ENCODE measurements at regions not wholly inside any gene's neighbourhood (a gene's known extent, or its start where the extent isn't known, plus 50 kb on each side); places are given as distances from the start of the nearest gene placed in this dataset.

DNA sequence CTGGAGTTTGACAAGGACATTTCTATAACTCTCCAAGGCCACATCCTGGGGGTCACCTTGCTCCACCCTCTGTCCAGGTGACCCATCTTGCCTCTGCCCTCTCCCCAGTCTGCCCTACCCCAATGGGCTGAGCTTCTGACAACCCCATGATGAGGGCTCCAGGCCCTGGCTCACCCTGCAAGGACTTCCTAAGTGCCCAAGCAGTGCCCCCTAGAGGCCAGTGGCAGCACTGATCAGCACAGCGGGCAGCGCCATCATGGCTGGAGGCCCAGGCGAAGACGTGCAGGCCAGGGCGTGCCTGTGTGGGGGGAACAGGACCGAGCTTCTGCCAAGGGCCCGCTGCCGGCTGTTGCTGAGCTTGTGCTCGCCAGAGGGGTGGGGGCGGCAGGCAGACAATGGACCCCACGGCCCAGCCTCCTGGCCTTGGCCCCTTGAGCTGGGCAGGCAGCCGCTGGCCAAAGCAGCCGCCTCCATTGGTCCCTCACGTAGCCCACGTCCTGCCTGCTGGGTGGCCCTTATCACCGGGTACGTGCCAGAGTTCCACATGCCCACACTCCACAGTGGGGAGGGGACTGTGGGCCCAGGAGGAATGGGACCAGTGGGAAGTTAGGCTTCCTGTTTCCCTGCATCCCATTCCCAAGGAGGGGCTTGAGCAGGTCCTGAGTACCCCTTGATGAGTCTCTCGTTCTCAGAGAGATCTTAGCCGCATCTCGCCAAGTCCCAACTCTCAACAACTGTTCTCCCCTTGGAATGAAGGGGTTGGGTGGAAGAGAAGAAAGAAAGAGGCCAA lies 64.3 kb downstream of the MRPL14 start:
- DNase-seq (ENCODE audit: low read depth in 2 of 2, low spot score in 1 of 2): no peak

- no peak for DNase-seq (ENCODE audit: low read depth in 2 of 2, low spot score in 1 of 2)
These were observed 65.0 kb downstream of the MRPL14 start for GRCh38 chr6:44062105-44062770.

DNA sequence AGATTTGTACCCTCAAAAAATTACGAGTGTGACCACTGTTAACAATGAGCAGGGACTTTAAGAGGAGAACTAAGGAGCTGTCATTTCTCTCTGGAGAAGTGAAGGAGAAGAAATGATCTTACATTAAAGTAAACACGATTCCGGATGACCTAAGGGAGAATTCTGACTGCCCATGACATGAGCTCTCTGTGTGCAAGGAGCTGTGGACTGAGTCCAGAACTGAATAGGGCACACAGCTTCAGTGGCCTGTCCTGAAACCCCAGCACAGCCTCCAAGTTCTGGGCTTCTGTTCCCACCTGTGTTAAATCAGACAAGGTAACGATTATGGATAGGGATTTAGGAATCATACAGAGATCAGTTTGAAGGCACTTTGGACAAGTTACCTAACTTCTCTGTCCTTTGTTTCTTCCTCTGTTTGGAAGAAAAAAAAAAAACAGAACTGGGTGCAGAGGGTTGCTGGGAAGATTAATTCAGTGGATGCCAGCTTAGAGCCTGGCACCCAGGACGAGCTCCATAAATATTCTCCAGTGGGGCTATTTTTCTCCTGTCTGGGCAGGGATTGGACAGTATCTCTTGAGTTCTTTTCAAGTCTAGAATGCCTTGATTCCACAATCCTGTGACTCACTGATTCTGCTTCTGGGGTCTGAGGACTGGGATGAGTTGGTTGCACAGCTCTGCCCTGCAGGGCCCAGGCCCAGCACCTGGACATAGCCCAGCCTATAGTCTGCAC lies 65.7 kb downstream of the MRPL14 start:
- DNase-seq (ENCODE audit: low read depth in 2 of 2, low spot score in 1 of 2): no peak

DNA sequence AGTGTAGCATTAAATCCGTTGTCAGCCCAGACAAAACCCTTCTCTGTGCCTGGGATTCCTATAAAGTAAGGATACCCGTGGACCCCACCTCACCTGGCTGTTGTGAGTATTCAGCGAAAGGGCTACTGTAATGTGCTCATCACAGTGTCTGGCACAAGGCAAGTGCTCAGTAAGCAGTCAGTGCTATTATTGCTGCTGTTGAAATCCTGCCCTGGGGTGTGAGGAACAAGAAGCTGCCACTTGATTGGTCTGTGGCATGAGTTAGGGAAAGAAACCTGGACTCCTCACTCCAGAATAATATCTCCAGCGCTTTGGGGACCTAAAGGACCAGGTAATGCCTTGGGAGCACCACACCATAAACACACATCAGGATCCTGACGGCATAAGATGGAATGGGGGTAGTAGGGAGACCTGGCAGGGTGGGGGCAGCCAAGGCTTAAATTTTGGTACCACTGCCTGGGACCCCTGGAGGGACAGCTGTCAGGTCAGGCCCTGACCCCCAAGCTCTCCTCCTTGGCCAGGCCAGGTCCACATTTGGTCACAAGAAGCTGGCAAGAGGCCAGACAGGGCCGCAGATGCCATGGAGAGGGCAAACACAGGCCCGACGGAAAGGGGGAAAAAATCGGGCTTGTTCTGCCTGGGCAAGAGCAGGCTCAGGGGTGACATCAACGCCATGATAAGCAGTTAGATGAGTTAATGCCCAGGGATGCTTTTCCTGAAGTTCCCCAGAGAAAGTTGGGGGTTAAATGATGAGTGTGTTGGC lies 66.5 kb downstream of the MRPL14 start:
- DNase-seq (ENCODE audit: low read depth in 2 of 2, low spot score in 1 of 2): no peak

- no peak for DNase-seq (ENCODE audit: low read depth in 2 of 2, low spot score in 1 of 2)
These were observed 67.6 kb downstream of the MRPL14 start for GRCh38 chr6:44059359-44060346.

GRCh38 chr6:44058617-44059358 lies 68.5 kb downstream of the MRPL14 start:
- DNase-seq (ENCODE audit: low read depth in 2 of 2, low spot score in 1 of 2): no peak

DNA sequence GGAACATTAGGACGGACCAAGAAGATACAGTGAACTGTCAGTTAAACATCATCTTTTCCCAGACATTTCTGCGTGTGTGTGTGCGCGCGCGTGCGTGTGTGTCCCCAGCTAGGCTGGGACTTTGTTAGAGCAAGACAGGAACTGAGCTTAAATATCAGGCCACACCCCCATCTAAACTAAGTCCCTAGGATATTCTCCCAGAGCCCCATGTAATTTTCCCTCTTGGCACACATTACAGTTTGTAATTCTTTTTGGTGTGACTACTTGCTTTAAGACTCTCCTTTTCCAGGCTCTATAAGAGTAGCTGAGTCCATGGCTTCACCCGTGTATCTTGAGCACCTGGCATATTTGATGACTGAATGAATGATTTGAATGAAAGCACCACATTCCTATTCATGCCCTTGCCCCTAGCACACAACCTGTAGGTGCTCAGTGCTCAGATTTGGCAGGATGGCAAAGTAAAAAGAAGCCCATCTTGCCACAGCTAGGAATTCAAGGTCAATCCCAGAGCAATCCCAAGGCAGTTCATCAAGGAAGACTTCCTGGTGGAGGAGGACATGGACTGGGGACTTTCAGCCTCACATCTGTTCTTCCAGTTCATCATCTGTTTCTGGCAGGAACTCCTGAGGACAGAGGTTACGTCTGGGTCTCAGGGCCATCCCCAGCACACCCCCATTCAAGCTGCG lies 69.2 kb downstream of the MRPL14 start:
- DNase-seq (ENCODE audit: low read depth in 2 of 2, low spot score in 1 of 2): no peak

- DNase-seq (ENCODE audit: low read depth in 2 of 2, low spot score in 1 of 2): no peak
These were observed 69.9 kb downstream of the MRPL14 start for GRCh38 chr6:44057238-44057930.

GRCh38 chr6:44056392-44057237 lies 70.6 kb downstream of the MRPL14 start:
- no peak for DNase-seq (ENCODE audit: low read depth in 2 of 2, low spot score in 1 of 2)

DNA sequence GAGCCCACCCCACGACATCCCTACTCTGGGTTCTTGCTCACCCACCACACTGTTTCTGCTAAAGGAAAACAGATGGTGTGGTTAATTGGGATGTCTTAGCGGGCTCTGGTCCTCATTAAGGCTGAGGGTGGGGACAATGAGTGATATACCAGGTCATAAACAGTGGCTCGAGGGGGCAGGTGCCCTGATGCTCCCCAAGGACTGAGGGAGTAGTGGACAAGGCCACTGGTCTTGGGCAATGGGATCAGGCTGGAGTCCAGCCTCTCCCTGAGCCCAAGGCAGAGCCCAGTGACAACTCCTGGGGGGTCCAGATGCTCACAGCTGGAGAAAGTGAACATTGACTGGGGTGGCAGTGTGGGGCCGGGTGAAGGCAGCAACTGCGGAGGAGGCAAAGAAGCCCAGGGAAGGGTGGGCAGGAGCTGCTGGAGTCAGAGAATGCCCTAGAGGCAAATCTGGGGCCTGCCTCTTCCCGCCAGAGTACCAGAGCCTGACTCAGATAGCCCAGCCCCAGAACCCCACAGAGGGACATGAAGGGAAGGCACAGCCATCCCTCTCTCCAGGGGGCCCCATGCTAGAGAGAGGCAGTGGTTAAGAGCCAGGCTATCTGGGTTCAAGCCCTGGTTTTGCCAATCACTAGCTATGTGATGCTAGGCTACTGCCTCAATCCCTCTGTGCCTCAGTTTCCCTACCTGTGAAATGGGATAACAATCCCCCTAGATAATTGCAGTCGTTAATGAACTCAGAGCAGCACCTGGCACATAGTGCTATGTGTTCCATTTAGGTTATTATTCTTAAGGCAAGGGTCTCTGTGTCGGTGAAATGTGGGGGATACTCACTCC lies 72.3 kb downstream of the MRPL14 start:
- no peak for DNase-seq (ENCODE audit: low read depth in 2 of 2, low spot score in 1 of 2)

DNA sequence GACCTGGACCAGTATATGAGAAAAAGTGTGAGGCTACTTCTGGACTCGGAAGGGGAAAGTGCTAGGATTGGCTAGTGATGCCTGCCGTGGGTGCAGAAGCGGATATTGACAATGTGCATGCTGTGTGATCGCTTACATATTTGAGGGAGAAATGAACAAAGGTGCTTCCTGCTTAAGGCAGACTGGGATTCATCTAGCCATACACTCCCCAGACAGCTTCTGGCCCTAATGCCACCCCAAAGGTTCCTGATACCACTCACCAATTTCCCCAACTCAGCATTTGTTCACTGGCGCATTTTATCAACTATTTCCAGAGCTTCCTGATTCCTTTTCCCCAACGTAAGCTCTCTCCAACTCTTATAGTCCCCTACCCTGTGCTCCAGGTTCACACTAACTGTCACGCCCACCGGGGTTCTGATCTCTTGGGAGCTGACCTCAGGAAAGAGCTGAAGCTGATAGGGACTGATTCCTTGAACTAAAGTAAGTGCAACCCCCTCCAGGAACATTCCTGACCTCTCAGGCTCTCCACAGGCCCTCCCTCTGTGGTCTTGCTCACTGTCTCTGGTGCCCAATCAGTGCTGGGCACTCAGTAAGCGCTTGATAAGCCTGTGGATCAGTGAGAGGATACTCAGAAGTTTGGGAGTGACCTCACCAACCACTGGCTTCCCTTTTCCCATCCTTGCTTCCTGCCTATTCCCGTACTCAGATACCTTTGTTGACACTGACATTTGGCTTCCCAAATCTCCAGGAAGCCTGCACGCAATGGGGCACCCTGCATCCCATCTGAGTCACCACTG lies 73.3 kb downstream of the MRPL14 start:
- no peak for DNase-seq (ENCODE audit: low read depth in 2 of 2, low spot score in 1 of 2)

DNA sequence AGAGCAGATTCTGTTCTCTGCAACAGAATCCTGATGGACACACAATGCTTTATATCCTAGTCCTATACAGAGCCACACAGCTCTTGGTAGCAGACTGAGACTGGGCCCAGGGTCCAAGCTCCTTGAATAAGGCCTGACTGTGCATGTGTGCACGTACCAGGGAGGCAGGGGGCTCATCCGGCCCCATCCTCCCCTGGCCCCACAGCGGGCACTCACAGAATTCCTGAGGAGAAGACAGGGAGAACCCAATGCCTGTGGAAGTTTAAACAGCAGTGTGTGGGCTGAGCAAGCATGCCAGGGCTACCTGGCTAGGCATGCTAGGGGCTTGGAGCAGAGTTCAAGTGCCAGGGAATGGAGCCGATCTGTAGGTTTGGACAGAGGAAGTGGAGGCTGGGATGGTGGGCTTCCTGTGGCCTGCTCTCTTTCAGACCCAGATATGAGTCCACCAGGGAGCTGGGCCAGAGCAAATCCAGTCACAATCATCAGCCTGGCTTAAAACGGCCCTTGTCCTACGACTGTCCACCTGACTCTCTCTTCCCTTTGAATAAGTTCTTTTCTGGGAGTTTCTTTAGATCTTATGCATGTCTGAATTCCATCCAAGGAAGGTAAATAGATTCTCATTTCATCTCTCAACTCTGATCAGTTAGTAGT lies 74.0 kb downstream of the MRPL14 start:
- no peak for DNase-seq (ENCODE audit: low read depth in 2 of 2, low spot score in 1 of 2)

DNA sequence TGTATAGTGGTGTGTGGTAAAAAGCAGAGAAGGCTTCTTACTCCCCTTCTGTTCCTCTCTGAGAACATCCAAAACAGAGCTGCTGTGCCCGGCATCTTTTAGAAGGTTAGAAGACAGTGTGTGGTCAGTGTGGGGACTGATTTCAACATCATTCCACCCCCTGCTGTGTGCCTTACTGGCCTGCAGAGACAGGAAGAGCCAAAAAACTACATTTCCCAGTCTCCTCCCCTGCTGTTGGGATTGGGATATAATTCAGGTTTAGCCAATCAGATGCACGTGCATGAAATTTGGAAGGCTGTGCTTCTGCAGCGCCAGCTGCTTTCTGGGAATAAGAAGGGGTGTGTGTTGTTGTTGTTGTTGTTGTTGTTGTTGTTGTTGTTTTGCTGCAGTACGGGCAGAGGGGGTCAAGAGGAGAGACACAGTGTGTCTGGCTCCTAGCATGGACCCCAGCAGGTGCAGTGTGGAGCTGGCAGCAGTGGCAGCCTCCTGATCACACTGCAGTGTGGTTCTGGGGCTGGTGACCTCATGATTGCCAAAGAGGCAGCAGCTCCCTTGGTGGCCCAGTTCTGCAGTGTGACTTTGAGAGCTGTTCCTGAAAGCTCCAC lies 74.7 kb downstream of the MRPL14 start:
- DNase-seq (ENCODE audit: low read depth in 2 of 2, low spot score in 1 of 2): no peak

GRCh38 chr6:44051515-44051914 lies 75.7 kb downstream of the MRPL14 start:
- DNase-seq (ENCODE audit: low read depth in 2 of 2, low spot score in 1 of 2): no peak
